Suprapubic skin (tissue), 4 donors: ENCODE measurements at regions not wholly inside any gene's neighbourhood (a gene's known extent, or its start where the extent isn't known, plus 50 kb on each side); places are given as distances from the start of the nearest gene placed in this dataset.
"Not testable (repeated sequence)": the region's sequence is repeated elsewhere in the genome, so short reads cannot be mapped to it uniquely, and the experiment has no call there.

Source experiments
- DNase-seq, 2 donors: peaks; one replicate each; pipeline ENCODE4 v3.0.0-alpha.2; 2019; ENCODE audit warnings: low spot score in 2 of 2
- H3K27ac ChIP-seq: fragments of 200-600 bp; sonication (generic); one replicate; pipeline ENCODE4 v1.5.1; 2019
- H3K27me3 ChIP-seq: fragments of 200-600 bp; sonication (generic); one replicate; pipeline ENCODE4 v1.5.1; 2019
- H3K36me3 ChIP-seq: fragments of 200-600 bp; sonication (generic); one replicate; pipeline ENCODE4 v1.5.1; 2019
- H3K4me1 ChIP-seq: fragments of 200-600 bp; sonication (generic); one replicate; pipeline ENCODE4 v1.5.1; 2019
- H3K4me3 ChIP-seq: fragments of 200-600 bp; sonication (generic); one replicate; pipeline ENCODE4 v1.5.1; 2019; ENCODE audit warnings: mild to moderate bottlenecking
- H3K9me3 ChIP-seq: fragments of 200-600 bp; sonication (generic); one replicate; pipeline ENCODE4 v1.5.1; 2019
- WGBS: methylation state at CpG from one replicate; pipeline ENCODE4 v1.1.5; 2018; 5-methylcytosine and 5-hydroxymethylcytosine counted together

DNA sequence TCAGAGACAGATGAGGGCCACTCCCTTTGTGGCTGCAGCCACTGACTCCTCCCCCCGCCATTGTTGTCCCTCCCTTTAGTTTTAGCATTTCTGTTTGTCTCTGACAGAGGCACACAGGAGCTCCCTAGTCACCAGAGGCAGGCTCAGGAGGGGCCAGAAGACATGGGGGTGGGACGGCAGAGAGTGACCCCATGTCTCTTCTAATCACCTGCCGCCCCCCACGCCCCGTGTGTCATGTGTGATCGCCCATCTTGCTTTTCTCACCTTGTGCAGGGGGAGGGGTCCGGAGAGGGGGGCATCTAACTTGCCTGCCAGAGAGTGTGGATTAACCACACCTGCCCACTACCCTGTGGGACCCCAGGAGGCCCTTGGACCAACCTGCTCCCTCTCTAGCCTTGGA, 246.7 kb upstream of the TP53TG3C start:
- H3K27ac ChIP-seq, H3K27me3 ChIP-seq, H3K4me3 ChIP-seq, H3K9me3 ChIP-seq, H3K36me3 ChIP-seq, H3K4me1 ChIP-seq: not testable (repeated sequence)
- peak in 1 of 2 donors; percentile 57 for DNase-seq
- WGBS, result no CpG with 5 or more reads among the region's 7 CpGs

DNA sequence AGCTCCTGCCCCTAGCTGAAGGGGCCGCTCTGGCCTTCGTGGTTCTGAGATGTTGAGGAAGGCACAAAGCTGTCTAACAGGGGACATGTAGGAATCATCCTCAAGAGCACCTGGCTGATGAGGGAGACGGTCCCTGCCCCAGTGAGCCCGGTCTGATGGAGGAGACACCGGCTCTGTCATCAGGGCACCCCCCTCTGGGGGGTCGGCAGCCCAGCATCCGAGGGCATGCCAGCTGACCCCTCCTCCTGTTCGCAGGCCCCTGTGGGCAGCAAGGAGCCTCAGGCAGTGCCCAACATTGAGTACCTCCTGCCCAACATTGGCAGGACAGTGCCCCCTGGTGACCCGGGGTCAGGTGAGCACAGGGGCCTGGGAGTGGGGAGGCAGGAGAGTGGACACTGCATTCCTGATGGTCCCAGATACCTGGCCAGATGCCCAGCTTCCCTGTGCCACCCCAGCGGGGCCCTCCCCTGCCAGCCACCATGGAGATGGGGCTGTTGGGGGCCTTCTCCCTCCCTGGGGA, 247.9 kb upstream of the TP53TG3C start:
- not testable (repeated sequence) for H3K9me3 ChIP-seq, H3K4me3 ChIP-seq, H3K27ac ChIP-seq, H3K27me3 ChIP-seq, H3K36me3 ChIP-seq, H3K4me1 ChIP-seq
- DNase-seq, result peak in 1 of 2 donors; percentile 63
- 71% methylated on average over 2 of the region's 10 CpGs for WGBS

DNA sequence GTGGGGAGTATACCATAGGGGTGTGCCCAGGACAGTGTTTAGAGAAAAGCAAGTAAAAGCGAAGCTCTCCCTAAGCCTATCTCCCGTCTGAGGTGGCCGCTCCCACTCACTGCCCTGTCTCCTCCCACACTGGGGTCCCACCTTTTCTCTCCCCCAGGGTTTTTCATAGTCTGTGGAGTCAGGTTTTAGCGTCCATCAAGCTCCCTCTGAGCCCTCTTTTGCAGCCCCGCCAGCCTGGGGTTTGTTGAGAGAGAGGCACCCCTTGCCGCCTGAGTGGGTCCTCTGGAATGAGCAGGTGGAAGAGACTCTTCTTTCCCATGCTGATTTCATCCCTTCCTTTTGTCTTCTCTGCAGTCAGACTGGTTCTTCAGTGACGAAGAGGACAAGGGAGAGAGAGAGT, 248.7 kb upstream of the TP53TG3C start:
- H3K4me1 ChIP-seq, result not testable (repeated sequence)
- peak in 1 of 2 donors; percentile 59 for DNase-seq
- no CpG with 5 or more reads among the region's 7 CpGs for WGBS

DNA sequence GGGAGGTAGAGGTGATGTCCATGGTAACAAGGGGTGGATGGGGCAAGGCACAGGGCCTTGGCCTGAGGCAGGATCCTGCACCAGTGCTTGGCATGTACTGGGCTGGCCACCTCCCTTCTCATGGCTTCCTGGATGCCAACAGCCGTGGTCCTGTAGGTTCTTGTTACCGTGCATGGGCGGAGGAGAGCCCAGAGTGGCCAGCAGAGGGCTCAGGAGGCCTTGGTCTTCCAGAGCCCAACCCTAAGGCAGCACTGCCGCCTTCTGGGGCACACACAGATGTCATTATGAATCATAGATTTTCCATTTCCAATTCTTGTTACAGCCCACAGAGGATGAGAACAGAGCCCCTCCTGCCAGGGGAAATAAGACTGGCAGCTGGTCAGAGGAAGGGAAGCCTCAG, 254.2 kb upstream of the TP53TG3C start:
- not testable (repeated sequence) for H3K4me3 ChIP-seq, H3K27ac ChIP-seq, H3K36me3 ChIP-seq, H3K4me1 ChIP-seq, H3K9me3 ChIP-seq, H3K27me3 ChIP-seq, DNase-seq
- no CpG with 5 or more reads among the region's 4 CpGs for WGBS

More for the DNA sequence above, 248.7 kb upstream of the TP53TG3C start:
- not testable (repeated sequence) for H3K4me3 ChIP-seq, H3K27ac ChIP-seq, H3K9me3 ChIP-seq, H3K27me3 ChIP-seq, H3K36me3 ChIP-seq

DNA sequence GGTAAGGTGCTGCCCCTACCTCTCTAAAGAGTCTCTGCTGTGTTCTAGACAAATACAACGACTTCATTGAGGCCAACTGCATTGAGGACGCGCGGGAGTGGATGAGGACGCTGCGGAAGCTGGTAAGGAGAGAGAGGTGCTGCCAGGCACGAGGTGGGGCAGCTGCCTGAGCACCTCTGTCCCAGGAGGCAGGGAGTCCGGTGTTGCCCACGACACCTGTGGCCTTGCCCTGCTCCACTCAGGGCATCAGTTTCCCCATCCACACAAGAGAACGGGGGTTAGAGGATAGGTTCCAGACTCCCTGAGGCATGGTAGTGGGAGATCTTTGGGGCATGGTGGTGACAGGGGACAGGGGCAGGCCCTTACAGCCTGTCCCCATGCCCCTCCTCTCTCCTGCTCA, 256.1 kb upstream of the TP53TG3C start:
- DNase-seq, result peak in 1 of 2 donors; percentile 41
- not testable (repeated sequence) for H3K4me1 ChIP-seq, H3K27me3 ChIP-seq, H3K36me3 ChIP-seq, H3K27ac ChIP-seq, H3K9me3 ChIP-seq, H3K4me3 ChIP-seq
- 90% methylated on average over 3 of the region's 10 CpGs for WGBS

DNA sequence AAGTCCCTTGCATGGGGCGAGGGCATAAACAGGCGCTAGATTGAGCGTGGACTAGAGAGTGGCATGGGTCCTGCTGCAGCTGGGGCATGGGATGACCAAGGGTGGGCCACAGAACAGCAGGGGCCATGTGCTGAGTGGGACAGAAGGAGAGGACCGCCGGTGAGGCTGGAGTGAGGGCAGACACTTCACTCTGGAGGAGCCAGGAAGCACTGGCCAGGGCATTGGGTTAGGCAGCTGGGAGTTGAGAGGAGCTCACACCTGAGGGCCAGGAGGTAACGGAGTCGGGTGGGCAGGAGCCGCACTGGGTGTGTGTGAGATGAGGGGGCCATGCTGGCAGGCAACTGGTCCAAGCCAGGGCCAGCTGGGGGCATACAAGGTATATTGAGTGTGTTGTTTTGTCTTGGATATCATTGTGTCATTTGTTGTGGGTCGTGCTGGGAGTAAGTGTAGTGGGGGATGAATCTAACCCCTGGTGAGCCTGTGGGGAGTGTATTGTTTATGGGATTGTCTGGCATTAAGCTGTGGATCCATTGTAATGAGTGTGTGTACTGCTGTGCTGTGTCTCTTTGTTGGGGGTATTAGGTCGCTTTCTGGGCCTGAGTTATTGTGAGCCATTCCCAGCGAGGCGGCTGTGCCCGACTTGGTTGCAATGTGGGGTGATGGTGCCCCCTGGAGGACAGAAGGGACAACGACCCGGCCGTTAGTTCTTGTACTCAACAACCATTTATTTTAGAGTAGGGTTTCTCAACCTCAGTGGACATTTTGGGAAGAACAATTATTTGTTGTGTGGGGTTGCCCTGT, 256.5 kb upstream of the TP53TG3 start:
- 91% methylated on average over 9 of the region's 16 CpGs for WGBS
- not testable (repeated sequence) for H3K4me1 ChIP-seq, H3K36me3 ChIP-seq, H3K4me3 ChIP-seq, H3K9me3 ChIP-seq, H3K27ac ChIP-seq, H3K27me3 ChIP-seq
- peak in 1 of 2 donors; percentile 58 for DNase-seq

DNA sequence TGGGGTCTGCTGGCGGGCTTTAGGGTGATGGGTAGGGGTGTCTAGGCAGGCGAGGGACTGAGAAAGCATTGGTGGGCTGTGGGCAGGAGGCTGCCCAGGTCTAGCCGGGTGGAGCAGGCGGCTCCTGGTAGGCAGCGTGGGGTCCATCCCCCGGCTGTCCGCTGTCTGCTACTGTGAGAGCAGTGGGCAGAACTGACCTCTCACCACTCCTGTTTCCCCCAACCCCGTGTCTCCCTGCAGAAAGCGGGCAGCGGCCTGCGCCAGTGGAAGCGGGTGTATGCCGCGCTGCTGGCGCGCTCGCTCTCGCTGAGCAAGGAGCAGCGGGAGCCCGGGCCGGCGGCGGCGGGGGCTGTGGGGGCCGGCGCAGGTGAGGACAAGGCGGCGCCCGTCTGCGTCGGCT, 249.2 kb upstream of the TP53TG3 start:
- H3K4me1 ChIP-seq, H3K4me3 ChIP-seq, H3K9me3 ChIP-seq, H3K36me3 ChIP-seq, H3K27me3 ChIP-seq, H3K27ac ChIP-seq: not testable (repeated sequence)
- no CpG with 5 or more reads among the region's 31 CpGs for WGBS
- DNase-seq, result peak in 1 of 2 donors; percentile 35

DNA sequence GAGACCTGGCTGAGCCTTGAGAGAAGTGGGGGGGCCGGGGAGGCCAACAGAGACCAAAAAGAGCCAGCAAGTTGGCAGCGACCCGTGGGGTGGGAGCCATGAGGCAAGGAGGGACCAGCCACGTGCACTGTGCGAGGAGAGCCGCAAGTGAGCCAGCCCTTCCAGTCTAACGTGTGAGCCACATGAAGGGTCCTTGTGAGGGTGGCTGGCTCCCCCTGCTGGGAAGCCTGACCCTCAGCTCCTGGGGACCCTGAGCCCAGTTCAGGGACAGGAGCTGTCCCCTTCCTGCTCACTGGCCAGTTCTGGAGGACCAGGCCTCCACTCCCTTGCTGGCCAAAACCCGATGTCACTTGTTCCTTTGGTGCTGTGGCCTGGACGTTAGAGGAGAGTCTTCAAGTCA, 246.6 kb upstream of the TP53TG3 start:
- H3K4me3 ChIP-seq, H3K9me3 ChIP-seq, H3K27ac ChIP-seq, H3K4me1 ChIP-seq, DNase-seq, H3K36me3 ChIP-seq, H3K27me3 ChIP-seq: not testable (repeated sequence)
- WGBS, result no CpG with 5 or more reads among the region's 9 CpGs

DNA sequence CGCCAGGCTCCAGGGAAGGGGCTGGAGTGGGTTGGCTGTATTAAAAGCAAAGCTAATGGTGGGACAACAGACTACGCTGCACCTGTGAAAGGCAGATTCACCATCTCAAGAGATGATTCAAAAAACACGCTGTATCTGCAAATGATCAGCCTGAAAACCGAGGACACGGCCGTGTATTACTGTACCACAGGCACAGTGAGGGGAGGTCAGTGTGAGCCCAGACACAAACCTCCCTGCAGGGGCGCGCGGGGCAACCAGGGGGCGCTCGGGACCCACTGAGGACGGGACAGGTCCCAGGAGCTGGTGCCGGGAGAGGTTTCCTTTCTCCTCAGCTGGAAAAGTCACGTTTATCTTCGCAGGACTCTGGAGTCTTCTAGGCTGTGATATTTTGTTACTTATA, 239.4 kb upstream of the TP53TG3 start:
- not testable (repeated sequence) for DNase-seq, H3K27me3 ChIP-seq, H3K9me3 ChIP-seq, H3K27ac ChIP-seq, H3K36me3 ChIP-seq, H3K4me3 ChIP-seq, H3K4me1 ChIP-seq
- WGBS, result 51% methylated on average over 9 of the region's 15 CpGs

DNA sequence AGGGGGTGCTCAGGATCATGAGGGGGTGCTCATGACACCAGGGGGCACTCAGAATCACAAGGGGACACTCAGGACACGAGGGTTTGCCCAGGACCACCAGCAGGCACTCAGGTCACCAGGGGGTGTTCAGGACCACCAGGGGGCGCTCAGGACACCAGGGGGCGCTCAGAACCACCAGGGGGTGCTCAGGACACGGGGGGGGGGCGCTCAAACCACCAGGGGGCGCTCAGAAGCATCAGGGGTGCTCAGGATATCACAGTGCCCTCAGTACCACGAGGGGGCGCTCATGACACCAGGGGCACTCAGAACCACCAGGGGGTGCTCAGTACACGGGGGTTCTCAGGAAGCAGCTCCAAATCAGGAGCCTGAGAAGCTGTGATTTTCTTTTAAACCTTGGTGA, 221.8 kb upstream of the TP53TG3 start:
- DNase-seq, H3K4me3 ChIP-seq, H3K27me3 ChIP-seq, H3K4me1 ChIP-seq, H3K9me3 ChIP-seq, H3K36me3 ChIP-seq, H3K27ac ChIP-seq: not testable (repeated sequence)
- no CpG with 5 or more reads among the region's 9 CpGs for WGBS

DNA sequence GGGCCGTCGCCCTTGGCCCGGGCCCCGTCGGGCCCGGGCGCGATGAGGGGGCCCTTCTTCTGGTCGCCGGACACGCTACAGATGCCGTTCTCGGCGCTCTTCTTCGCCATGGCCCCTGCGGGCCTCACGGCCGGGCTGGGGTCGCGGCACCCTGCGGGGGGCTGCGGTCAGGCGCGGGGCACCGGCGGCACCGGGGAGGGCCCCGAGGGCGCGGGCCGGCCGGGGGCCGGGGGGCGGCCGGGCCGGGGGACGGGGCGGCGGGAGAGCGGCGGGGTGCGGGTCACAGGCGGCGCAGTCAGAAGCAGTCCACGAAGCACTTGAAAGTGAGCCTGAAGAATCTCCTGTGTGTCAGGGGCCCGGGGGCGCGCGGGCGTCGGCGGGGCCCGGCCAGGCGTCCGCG, 209.4 kb upstream of the TP53TG3 start:
- H3K36me3 ChIP-seq, H3K4me3 ChIP-seq, H3K27me3 ChIP-seq, H3K27ac ChIP-seq, H3K9me3 ChIP-seq, DNase-seq, H3K4me1 ChIP-seq: not testable (repeated sequence)
- no CpG with 5 or more reads among the region's 56 CpGs for WGBS

DNA sequence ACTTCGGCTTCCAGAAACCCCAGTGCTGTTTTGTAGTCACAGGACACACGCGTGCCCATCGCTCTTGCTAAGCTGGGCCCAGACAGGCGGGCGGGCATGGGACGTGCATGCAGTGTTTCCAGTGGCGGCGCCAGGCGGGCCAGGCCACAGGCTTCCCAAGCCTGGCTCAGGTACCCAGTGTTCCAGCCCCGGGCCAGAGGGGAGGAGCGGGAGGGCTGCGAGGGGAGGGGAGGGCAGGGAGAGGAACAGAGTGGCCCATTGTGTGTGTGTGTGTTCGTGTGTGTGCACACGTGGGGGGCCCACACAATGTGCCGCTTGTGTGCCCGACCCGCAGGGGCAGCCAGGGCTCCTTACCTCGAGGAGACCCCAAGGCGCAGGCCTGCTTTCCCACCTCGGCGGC, 208.6 kb upstream of the TP53TG3 start:
- not testable (repeated sequence) for H3K4me1 ChIP-seq, DNase-seq, H3K27ac ChIP-seq, H3K27me3 ChIP-seq, H3K36me3 ChIP-seq, H3K4me3 ChIP-seq, H3K9me3 ChIP-seq
- WGBS, result no CpG with 5 or more reads among the region's 22 CpGs

DNA sequence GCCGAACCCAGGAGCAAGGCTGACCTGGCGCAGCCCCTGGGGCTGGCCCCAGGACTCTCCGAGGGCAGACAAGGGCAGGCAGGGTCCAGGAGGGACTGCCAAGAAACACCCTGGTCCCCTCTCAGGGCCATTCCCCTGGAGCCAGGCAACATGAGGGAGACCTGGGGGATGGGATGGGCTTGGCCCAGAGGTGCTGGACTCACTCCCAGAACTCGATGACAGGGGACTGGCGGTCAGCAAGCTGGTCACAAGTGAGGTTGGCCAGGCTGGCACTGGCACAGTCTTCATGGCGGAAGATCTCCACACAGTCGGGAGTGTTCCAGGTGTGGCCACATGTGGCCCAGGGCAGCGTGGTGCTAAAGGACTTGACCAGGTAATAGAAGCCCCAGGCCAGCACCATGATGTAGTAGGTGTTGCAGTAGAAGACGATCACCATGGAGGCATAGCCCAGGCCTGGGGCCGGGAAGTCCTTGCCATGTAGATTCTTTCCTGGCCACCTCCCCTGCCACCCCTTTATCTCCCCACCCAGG, 206.4 kb upstream of the TP53TG3 start:
- WGBS, result no CpG with 5 or more reads among the region's 10 CpGs
- not testable (repeated sequence) for DNase-seq, H3K4me1 ChIP-seq

DNA sequence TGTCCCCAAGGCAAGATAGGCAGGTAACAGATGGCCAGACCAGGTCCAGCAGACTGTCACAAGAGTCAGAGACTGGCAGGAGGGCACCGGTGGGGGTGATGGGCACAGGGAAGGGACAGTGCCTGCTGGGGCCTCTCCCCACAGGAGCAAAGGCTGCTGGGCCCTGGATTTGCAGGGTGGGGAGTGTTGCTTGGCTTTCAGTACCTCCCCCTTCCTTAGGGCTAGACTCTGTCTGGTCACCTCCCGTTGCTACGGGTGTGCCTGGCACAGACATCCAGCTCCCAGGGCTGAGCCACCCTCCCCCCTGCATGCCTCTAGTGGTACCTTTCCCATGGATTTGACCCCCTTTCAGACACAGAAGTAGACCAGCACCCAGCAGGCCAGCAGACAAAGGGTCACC, 205.7 kb upstream of the TP53TG3 start:
- not testable (repeated sequence) for H3K36me3 ChIP-seq, H3K27ac ChIP-seq, DNase-seq, H3K27me3 ChIP-seq, H3K9me3 ChIP-seq, H3K4me1 ChIP-seq, H3K4me3 ChIP-seq
- no CpG with 5 or more reads among the region's 3 CpGs for WGBS

More for the DNA sequence above, 206.4 kb upstream of the TP53TG3 start:
- H3K27ac ChIP-seq, H3K36me3 ChIP-seq, H3K27me3 ChIP-seq, H3K4me3 ChIP-seq, H3K9me3 ChIP-seq: not testable (repeated sequence)

DNA sequence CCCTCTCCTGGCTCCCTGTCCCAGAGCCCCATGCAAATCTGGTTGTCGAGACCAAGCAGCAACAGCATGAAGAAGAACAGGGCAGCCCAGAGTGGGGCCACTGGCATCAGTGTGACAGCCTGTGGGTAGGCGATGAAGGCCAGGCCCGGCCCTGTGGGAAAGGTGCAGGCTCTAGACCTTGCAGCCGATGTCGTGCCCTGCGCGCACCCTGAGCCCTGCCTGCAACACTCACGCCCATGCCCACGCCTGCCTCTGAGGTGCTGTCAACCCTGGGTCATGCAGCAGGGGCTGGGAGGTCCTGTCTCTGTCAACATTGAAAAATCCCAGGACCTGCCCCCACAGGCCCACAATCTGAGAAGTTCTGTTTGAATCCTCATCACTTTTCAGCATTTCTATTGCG, 204.0 kb upstream of the TP53TG3 start:
- not testable (repeated sequence) for H3K36me3 ChIP-seq, H3K9me3 ChIP-seq, H3K4me3 ChIP-seq, H3K27ac ChIP-seq, H3K4me1 ChIP-seq, H3K27me3 ChIP-seq, DNase-seq
- no CpG with 5 or more reads among the region's 10 CpGs for WGBS
